SK-N-SH (cell line): ENCODE measurements at regions not wholly inside any gene's neighbourhood (a gene's known extent, or its start where the extent isn't known, plus 50 kb on each side); places are given as distances from the start of the nearest gene placed in this dataset.

Source experiments
- CTCF ChIA-PET: fragments of 300-600, 350-600 bp; formaldehyde crosslinking; extraction: SDS; loops from one replicate; lab custom pipeline; 2021; lab: Yijun Ruan, JAX
- POLR2A ChIA-PET: fragments of 350-600 bp; sonication (Branson Sonifier 250); formaldehyde crosslinking; extraction: SDS; loops from one replicate; lab custom pipeline; 2020; ENCODE audit warnings: antibody characterized with exemption, inconsistent platforms; lab: Yijun Ruan, JAX
- DNase-seq: peaks from one replicate; pipeline ENCODE4 v3.0.0; 2012
- H2AFZ ChIP-seq: fragments of 200-600 bp; sonication (generic); 2 replicates; pipeline ENCODE4 v1.8.1; 2016; ENCODE audit warnings: antibody characterized with exemption, mild to moderate bottlenecking, low read depth
- H3F3A ChIP-seq: fragments of 200-600 bp; sonication (generic); replicated peaks from 2 replicates; pipeline ENCODE3; 2016; ENCODE audit warnings: antibody characterized with exemption, mild to moderate bottlenecking; ENCODE audit not compliant: insufficient read depth
- H3K27ac ChIP-seq, 2 experiments: fragments of 200-500 bp in 1 of 2; fragments of 200-600 bp in 1 of 2; sonication (Bioruptor generic) in 1 of 2; sonication (generic), shearing (Covaris generic) in 1 of 2; 2 replicates each; pipeline versions ENCODE4 v1.5.1 to v1.6.1; 2014 to 2016; ENCODE audit warnings: low read depth in 2 of 2, inconsistent platforms in 1 of 2, low read length in 1 of 2, mild to moderate bottlenecking in 1 of 2, mixed read lengths in 1 of 2
- H3K27me3 ChIP-seq: fragments of 200-600 bp; sonication (generic), shearing (Covaris generic); 2 replicates; pipeline ENCODE4 v1.6.1; 2016; ENCODE audit warnings: mixed run types; ENCODE audit not compliant: insufficient read depth
- H3K36me3 ChIP-seq, 2 experiments: fragments of 200-500 bp in 1 of 2; fragments of 200-600 bp in 1 of 2; sonication (Bioruptor generic) in 1 of 2; sonication (generic) in 1 of 2; replicated peaks in 1 of 2; 2 replicates each; pipeline versions ENCODE3 to v1.5.1; 2014 to 2016; ENCODE audit warnings: low read length in 1 of 2, mild to moderate bottlenecking in 1 of 2; ENCODE audit not compliant: insufficient read depth in 2 of 2, control insufficient read depth in 1 of 2
- H3K4me1 ChIP-seq, 2 experiments: fragments of 200-500 bp in 1 of 2; fragments of 200-600 bp in 1 of 2; sonication (Bioruptor generic) in 1 of 2; sonication (generic), shearing (Covaris generic) in 1 of 2; 2 replicates each; pipeline versions ENCODE4 v1.5.1 to v1.6.1; 2014 to 2016; ENCODE audit warnings: low read depth in 1 of 2, low read length in 1 of 2, mixed run types in 1 of 2; ENCODE audit not compliant: insufficient read depth in 2 of 2, control insufficient read depth in 1 of 2
- H3K4me2 ChIP-seq: fragments of 200-600 bp; sonication (generic), shearing (Covaris generic); 2 replicates; pipeline ENCODE4 v1.6.1; 2017; ENCODE audit warnings: mixed run types
- H3K4me3 ChIP-seq, 2 experiments: fragments of 200-500 bp in 1 of 2; fragments of 200-600 bp in 1 of 2; sonication (Bioruptor generic) in 1 of 2; sonication (generic), shearing (Covaris generic) in 1 of 2; 2 replicates each; pipeline versions ENCODE4 v1.5.1 to v1.8.1; 2014 to 2016; ENCODE audit warnings: low read depth in 2 of 2, inconsistent platforms in 1 of 2, low read length in 1 of 2, mild to moderate bottlenecking in 1 of 2, mixed read lengths in 1 of 2, moderate library complexity in 1 of 2
- H3K79me2 ChIP-seq: fragments of 200-600 bp; sonication (generic); 2 replicates; pipeline ENCODE4 v1.8.1; 2017; ENCODE audit warnings: mild to moderate bottlenecking; ENCODE audit not compliant: insufficient read depth
- H3K9ac ChIP-seq: fragments of 200-600 bp; sonication (generic); 2 replicates; pipeline ENCODE4 v1.6.1; 2017; ENCODE audit warnings: mixed run types
- H3K9me2 ChIP-seq: fragments of 200-600 bp; sonication (generic); 2 replicates; pipeline ENCODE4 v1.6.1; 2017; ENCODE audit warnings: mixed run types
- H3K9me3 ChIP-seq: fragments of 200-600 bp; sonication (generic); 2 replicates; pipeline ENCODE4 v1.6.1; 2017; ENCODE audit warnings: mixed run types, mild to moderate bottlenecking, moderate library complexity
- H4K20me1 ChIP-seq: fragments of 200-600 bp; sonication (generic); 2 replicates; pipeline ENCODE4 v1.6.1; 2017; ENCODE audit warnings: mild to moderate bottlenecking, mixed run types; ENCODE audit not compliant: insufficient read depth
- CHD2 ChIP-seq: fragments of 150-350 bp; IDR thresholded peaks from 2 replicates; pipeline ENCODE4 v1.6.1; 2018; ENCODE audit warnings: low read length; ENCODE audit not compliant: partially characterized antibody
- ELF1 ChIP-seq: IDR thresholded peaks from 2 replicates; pipeline ENCODE4 v1.4.0; 2012
- EP300 ChIP-seq, 2 experiments: IDR thresholded peaks; 2 replicates each; pipeline versions ENCODE4 v1.4.0 to v1.6.1; 2012; ENCODE audit warnings: borderline replicate concordance in 1 of 2, low read depth in 1 of 2, low read length in 1 of 2
- EZH2phosphoT487 ChIP-seq: fragments of 200-600 bp; sonication (generic); IDR thresholded peaks from 2 replicates; pipeline ENCODE4 v1.6.1; 2017; ENCODE audit warnings: low read depth, mixed run types, mild to moderate bottlenecking, antibody characterized with exemption, moderate library complexity, borderline replicate concordance
- FOSL2 ChIP-seq: IDR thresholded peaks from 2 replicates; pipeline ENCODE4 v1.4.0; 2012; ENCODE audit warnings: low read depth, mild to moderate bottlenecking, moderate library complexity, borderline replicate concordance
- FOXJ3 ChIP-seq: sonication (generic); formaldehyde crosslinking; IDR thresholded peaks from 2 replicates; pipeline ENCODE4 v1.5.1; 2020; ENCODE audit warnings: mild to moderate bottlenecking, missing genetic modification reagents
- FOXM1 ChIP-seq: IDR thresholded peaks from 2 replicates; pipeline ENCODE4 v1.4.0; 2012; ENCODE audit warnings: low read depth, mild to moderate bottlenecking
- GABPA ChIP-seq: IDR thresholded peaks from 2 replicates; pipeline ENCODE4 v1.4.0; 2012; ENCODE audit warnings: low read depth, mild to moderate bottlenecking
- GATA2 ChIP-seq: sonication (generic); formaldehyde crosslinking; IDR thresholded peaks from 2 replicates; pipeline ENCODE4 v1.5.0; 2020; ENCODE audit warnings: mild to moderate bottlenecking, missing genetic modification reagents
- JUND ChIP-seq: IDR thresholded peaks from 2 replicates; pipeline ENCODE4 v1.4.0; 2012
- MEF2A ChIP-seq: IDR thresholded peaks from 2 replicates; pipeline ENCODE4 v1.4.0; 2012; ENCODE audit warnings: low read depth, borderline replicate concordance
- MXI1 ChIP-seq: IDR thresholded peaks from 2 replicates; pipeline ENCODE4 v1.6.1; 2012; ENCODE audit warnings: mild to moderate bottlenecking, low read depth, low read length, improper control_type of control experiment
- NFIC ChIP-seq: IDR thresholded peaks from 2 replicates; pipeline ENCODE4 v1.4.0; 2012; ENCODE audit warnings: borderline replicate concordance
- NRF1 ChIP-seq: IDR thresholded peaks from 2 replicates; pipeline ENCODE4 v1.6.1; 2012; ENCODE audit warnings: low read depth, mild to moderate bottlenecking, low read length
- POLR2AphosphoS5 ChIP-seq: IDR thresholded peaks from 2 replicates; pipeline ENCODE4 v1.6.1; 2012; ENCODE audit warnings: low read depth, low read length
- RXRA ChIP-seq: IDR thresholded peaks from 2 replicates; pipeline ENCODE4 v1.4.0; 2012; ENCODE audit warnings: low read depth, mild to moderate bottlenecking, borderline replicate concordance
- SIN3A ChIP-seq: IDR thresholded peaks from 2 replicates; pipeline ENCODE4 v1.6.1; 2012; ENCODE audit warnings: low read depth, mild to moderate bottlenecking, low read length, moderate library complexity, borderline replicate concordance
- SMC3 ChIP-seq: IDR thresholded peaks from 2 replicates; pipeline ENCODE4 v1.6.1; 2012; ENCODE audit warnings: low read depth, low read length, improper control_type of control experiment
- TCF12 ChIP-seq: IDR thresholded peaks from 2 replicates; pipeline ENCODE4 v1.4.0; 2012
- TEAD4 ChIP-seq: IDR thresholded peaks from 2 replicates; pipeline ENCODE4 v1.4.0; 2012; ENCODE audit warnings: mild to moderate bottlenecking, borderline replicate concordance; ENCODE audit not compliant: insufficient read depth
- USF1 ChIP-seq: IDR thresholded peaks from 2 replicates; pipeline ENCODE4 v1.4.0; 2012; ENCODE audit warnings: low read depth, borderline replicate concordance
- WGBS: methylation state at CpG from one replicate; pipeline ENCODE4 v1.1.6; 2017; ENCODE audit warnings: low lambda C conversion rate; 5-methylcytosine and 5-hydroxymethylcytosine counted together
- TF ChIP-seq, protein P1 (sequence below): fragments of 200-600 bp; sonication (generic); IDR thresholded peaks from 2 replicates; pipeline ENCODE4 v1.6.1; 2017; ENCODE audit warnings: antibody characterized with exemption, mild to moderate bottlenecking, moderate library complexity

- H3K36me3 ChIP-seq = no peaks in the 10 kb centered on the region
- TF ChIP-seq MEF2A (no peak), TEAD4 (no peak), GABPA (no peak), NFIC (no peak), POLR2AphosphoS5 (no peak), EZH2phosphoT487 (no peak), SIN3A (no peak), FOXM1 (no peak)
- no peaks in the 10 kb centered on the region for H3K9me3 ChIP-seq
- H3K79me2 ChIP-seq = no peaks in the 10 kb centered on the region
- WGBS = 100% methylated on average over 1 of the region's 1 CpG
- no peaks in the 10 kb centered on the region for H3K9me2 ChIP-seq
- H3K27ac ChIP-seq = no peak overlapping the region
- no peaks in the 10 kb centered on the region for H3K27me3 ChIP-seq
- H3K4me3 ChIP-seq = no peak overlapping the region
- H3F3A ChIP-seq = peaks cover 11% of the 10 kb centered on the region
- H3K9ac ChIP-seq = no peak overlapping the region
- ChIA-PET POLR2A (no interaction called here), CTCF (interaction anchor here (0.8 to 1.0 kb wide), 2 partner anchors 321 to 325 kb away, joined by 3 to 5 read pairs; no protein-coding TSS in a partner anchor)
- H3K4me2 ChIP-seq = no peak overlapping the region
- no peak overlapping the region for H2AFZ ChIP-seq
- no peaks in the 10 kb centered on the region; a peak in 1 of 4 replicates for H3K4me1 ChIP-seq
- no peak for DNase-seq
- H4K20me1 ChIP-seq = no peaks in the 10 kb centered on the region
Measured at GRCh38 chr1:115145226-115145625, 55.9 kb upstream of the TSPAN2 start.

DNA sequence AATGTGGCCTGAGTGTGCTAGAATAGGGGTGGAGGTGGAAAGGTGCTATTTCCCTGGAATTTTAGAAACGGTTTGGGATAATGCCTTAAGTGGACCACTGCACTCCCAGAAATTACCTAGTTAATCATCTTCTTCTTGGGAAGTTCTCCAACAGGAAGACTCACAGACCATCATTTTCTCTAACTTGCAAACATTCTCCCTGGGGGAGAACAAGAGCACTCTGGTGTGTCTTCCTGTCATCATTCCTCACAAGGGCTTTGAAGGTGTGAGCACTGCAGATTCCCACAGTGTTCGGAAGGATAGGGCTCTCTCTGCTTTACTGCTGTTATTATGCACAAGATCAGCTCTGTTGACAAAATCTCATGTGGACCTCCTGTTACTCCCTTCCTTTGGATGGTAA is 54.9 kb upstream of the TSPAN2 start:
- Histone ChIP-seq H3K4me2 (no peak overlapping the region), H3K27me3 (no peaks in the 10 kb centered on the region), H3K9me2 (no peaks in the 10 kb centered on the region), H3F3A (peaks cover 13% of the 10 kb centered on the region), H3K4me1 (peaks cover 0 to 3% of the 10 kb centered on the region in 2 experiments; a peak in 1 of 4 replicates), H2AFZ (no peak overlapping the region), H3K4me3 (no peak overlapping the region), H3K9me3 (no peaks in the 10 kb centered on the region), H4K20me1 (no peaks in the 10 kb centered on the region), H3K79me2 (no peaks in the 10 kb centered on the region), H3K36me3 (no peaks in the 10 kb centered on the region), H3K9ac (no peak overlapping the region), H3K27ac (no peak overlapping the region)
- 95% methylated on average over 2 of the region's 2 CpGs for WGBS
- CTCF ChIA-PET = interaction anchor here (0.8 to 1.0 kb wide), 2 partner anchors 322 to 326 kb away, joined by 3 to 5 read pairs; no protein-coding TSS in a partner anchor
- POLR2A ChIA-PET = no interaction called here
- DNase-seq = no peak
- no peak for TF ChIP-seq GABPA
- TF ChIP-seq TCF12 = no peak
- no peak for TF ChIP-seq USF1
- no peak for TF ChIP-seq EP300 (IDR thresholded peaks at IDR 0.05; ENCODE audit: borderline replicate concordance in 1 of 2, low read depth in 1 of 2, low read length in 1 of 2)
- TF ChIP-seq SMC3 = no peak
- TF ChIP-seq FOSL2 = no peak
- no peak for TF ChIP-seq MXI1
- TF ChIP-seq GATA2 = no peak
- no peak for TF ChIP-seq NRF1
- TF ChIP-seq ELF1 = no peak
- TF ChIP-seq, protein P1, sequence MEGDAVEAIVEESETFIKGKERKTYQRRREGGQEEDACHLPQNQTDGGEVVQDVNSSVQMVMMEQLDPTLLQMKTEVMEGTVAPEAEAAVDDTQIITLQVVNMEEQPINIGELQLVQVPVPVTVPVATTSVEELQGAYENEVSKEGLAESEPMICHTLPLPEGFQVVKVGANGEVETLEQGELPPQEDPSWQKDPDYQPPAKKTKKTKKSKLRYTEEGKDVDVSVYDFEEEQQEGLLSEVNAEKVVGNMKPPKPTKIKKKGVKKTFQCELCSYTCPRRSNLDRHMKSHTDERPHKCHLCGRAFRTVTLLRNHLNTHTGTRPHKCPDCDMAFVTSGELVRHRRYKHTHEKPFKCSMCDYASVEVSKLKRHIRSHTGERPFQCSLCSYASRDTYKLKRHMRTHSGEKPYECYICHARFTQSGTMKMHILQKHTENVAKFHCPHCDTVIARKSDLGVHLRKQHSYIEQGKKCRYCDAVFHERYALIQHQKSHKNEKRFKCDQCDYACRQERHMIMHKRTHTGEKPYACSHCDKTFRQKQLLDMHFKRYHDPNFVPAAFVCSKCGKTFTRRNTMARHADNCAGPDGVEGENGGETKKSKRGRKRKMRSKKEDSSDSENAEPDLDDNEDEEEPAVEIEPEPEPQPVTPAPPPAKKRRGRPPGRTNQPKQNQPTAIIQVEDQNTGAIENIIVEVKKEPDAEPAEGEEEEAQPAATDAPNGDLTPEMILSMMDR = no peak
- TF ChIP-seq FOXJ3 = no peak
- no peak for TF ChIP-seq NFIC
- no peak for TF ChIP-seq JUND
- TF ChIP-seq RXRA = no peak
- no peak for TF ChIP-seq CHD2
- TF ChIP-seq MEF2A = no peak
- TF ChIP-seq TEAD4 = no peak
